PC-3 (cell line): ENCODE measurements at regions not wholly inside any gene's neighbourhood (a gene's known extent, or its start where the extent isn't known, plus 50 kb on each side); places are given as distances from the start of the nearest gene placed in this dataset.

Source experiments
- EZH2 ChIP-seq: fragments of 300-600 bp; sonication (generic); IDR thresholded peaks from one replicate; pipeline ENCODE4 v1.6.1; 2017; ENCODE audit warnings: antibody characterized with exemption, mild to moderate bottlenecking, low read length; ENCODE audit not compliant: unreplicated experiment
- EZH2phosphoT487 ChIP-seq: fragments of 300-600 bp; sonication (generic); IDR thresholded peaks from 2 replicates; pipeline ENCODE4 v1.6.1; 2018; ENCODE audit warnings: mild to moderate bottlenecking, antibody characterized with exemption, low read length, borderline replicate concordance
- TF ChIP-seq, protein P1 (sequence below): fragments of 300-600 bp; sonication (generic); conservative IDR thresholded peaks from 2 replicates; pipeline ENCODE4 v1.5.1; 2017; ENCODE audit warnings: antibody characterized with exemption, low read depth, mild to moderate bottlenecking, low read length

GRCh38 chr2:160989778-160990177, 170.4 kb upstream of the TANK start:
- TF ChIP-seq, protein P1, sequence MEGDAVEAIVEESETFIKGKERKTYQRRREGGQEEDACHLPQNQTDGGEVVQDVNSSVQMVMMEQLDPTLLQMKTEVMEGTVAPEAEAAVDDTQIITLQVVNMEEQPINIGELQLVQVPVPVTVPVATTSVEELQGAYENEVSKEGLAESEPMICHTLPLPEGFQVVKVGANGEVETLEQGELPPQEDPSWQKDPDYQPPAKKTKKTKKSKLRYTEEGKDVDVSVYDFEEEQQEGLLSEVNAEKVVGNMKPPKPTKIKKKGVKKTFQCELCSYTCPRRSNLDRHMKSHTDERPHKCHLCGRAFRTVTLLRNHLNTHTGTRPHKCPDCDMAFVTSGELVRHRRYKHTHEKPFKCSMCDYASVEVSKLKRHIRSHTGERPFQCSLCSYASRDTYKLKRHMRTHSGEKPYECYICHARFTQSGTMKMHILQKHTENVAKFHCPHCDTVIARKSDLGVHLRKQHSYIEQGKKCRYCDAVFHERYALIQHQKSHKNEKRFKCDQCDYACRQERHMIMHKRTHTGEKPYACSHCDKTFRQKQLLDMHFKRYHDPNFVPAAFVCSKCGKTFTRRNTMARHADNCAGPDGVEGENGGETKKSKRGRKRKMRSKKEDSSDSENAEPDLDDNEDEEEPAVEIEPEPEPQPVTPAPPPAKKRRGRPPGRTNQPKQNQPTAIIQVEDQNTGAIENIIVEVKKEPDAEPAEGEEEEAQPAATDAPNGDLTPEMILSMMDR: no peak
- TF ChIP-seq EZH2 (no peak), EZH2phosphoT487 (no peak)
